Activated T-cell treated with anti-CD3 and anti-CD28 coated beads, Interleukin-2, amount 50 U/mL, for 1 hour (primary cell): ENCODE measurements at regions not wholly inside any gene's neighbourhood (a gene's known extent, or its start where the extent isn't known, plus 50 kb on each side); places are given as distances from the start of the nearest gene placed in this dataset.

ENCODE experiments used
- DNase-seq: peaks from one replicate; pipeline ENCODE4 v3.0.0-alpha.2; 2020

- DNase-seq, result no peak
Observed at GRCh38 chr2:120984452-120985173, 248.9 kb downstream of the GLI2 start.

- no peak for DNase-seq
Observed at GRCh38 chr2:120985174-120985996, 249.7 kb downstream of the GLI2 start.

GRCh38 chr2:120985997-120986651, 250.5 kb downstream of the GLI2 start:
- no peak for DNase-seq

- DNase-seq, result no peak
Observed at GRCh38 chr2:120986898-120987650, 251.4 kb downstream of the GLI2 start.

GRCh38 chr2:120988051-120988699, 252.5 kb downstream of the GLI2 start:
- no peak for DNase-seq

GRCh38 chr2:120988700-120989511, 253.2 kb downstream of the GLI2 start:
- no peak for DNase-seq

- no peak for DNase-seq
Observed at GRCh38 chr2:120989512-120990441, 254.1 kb downstream of the GLI2 start.

GRCh38 chr2:120990451-120990871, 254.8 kb downstream of the GLI2 start:
- no peak for DNase-seq

GRCh38 chr2:120991441-120991840, 255.8 kb downstream of the GLI2 start:
- no peak for DNase-seq

- no peak for DNase-seq
Observed at GRCh38 chr2:120992791-120993555, 257.3 kb downstream of the GLI2 start.

GRCh38 chr2:120993661-120994060, 258.0 kb downstream of the GLI2 start:
- no peak for DNase-seq

GRCh38 chr2:120994301-120994995, 258.8 kb downstream of the GLI2 start:
- no peak for DNase-seq

- no peak for DNase-seq
Observed at GRCh38 chr2:120995152-120995551, 259.5 kb downstream of the GLI2 start.

- no peak for DNase-seq
Observed at GRCh38 chr2:120995656-120996190, 260.1 kb downstream of the GLI2 start.

- no peak for DNase-seq
Observed at GRCh38 chr2:120999377-121000097, 263.9 kb downstream of the GLI2 start.

- DNase-seq, result no peak
Observed at GRCh38 chr2:121000804-121001203, 265.1 kb downstream of the GLI2 start.

- DNase-seq, result no peak
Observed at GRCh38 chr2:121001641-121002040, 266.0 kb downstream of the GLI2 start.

GRCh38 chr2:121002597-121002996, 266.9 kb downstream of the GLI2 start:
- DNase-seq, result no peak
